ENCODE measurements at regions not wholly inside any gene's neighbourhood (a gene's known extent, or its start where the extent isn't known, plus 50 kb on each side); places are given as distances from the start of the nearest gene placed in this dataset.
A peak's percentile ranks its signal among the peaks of the same experiment; 100 is the strongest.
"Not testable (repeated sequence)": the region's sequence is repeated elsewhere in the genome, so short reads cannot be mapped to it uniquely, and the experiment has no call there.

DNA sequence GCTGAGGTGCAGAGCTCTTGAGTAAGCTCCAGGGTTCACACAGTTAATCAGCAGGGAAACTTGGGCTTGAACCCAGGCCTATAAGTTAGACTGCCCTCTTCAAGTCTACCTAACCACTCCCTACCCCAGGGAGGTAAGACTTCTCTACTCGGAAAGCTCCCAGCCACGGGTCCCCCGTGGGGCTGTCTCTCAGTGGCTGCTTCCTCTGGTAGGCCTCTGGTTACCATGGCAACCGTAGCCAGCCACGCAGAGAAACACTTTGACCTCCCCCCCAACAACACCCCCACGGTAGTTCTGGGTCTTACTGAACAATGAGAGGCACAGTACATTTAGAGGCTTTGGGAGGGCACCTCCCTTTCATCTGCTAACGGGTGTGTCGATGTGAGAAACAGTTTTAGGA, 245.2 kb downstream of the AACS start:
- DNase-seq (ENCODE audit: low read depth in 2 of 2) = no peak

DNA sequence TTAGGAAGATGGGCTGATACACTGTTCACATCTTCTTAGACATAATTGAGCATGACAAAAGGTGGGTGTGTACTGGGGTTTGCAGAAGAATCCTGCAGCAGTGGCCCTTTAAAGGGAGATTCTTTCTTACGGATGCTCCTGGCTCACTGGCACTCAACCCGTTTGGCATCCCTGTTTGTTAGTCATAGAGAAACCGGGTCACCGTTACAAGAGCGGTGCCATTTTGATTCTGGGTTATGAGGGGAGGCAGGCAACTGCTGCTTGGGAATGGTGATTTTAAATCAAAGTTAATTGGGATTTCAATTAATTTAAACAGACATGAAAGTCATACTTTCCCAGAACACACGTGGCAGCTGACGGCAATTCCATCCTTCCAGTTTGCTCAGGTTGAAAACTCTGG, 245.8 kb downstream of the AACS start:
- DNase-seq (ENCODE audit: low read depth in 2 of 2) = no peak

DNA sequence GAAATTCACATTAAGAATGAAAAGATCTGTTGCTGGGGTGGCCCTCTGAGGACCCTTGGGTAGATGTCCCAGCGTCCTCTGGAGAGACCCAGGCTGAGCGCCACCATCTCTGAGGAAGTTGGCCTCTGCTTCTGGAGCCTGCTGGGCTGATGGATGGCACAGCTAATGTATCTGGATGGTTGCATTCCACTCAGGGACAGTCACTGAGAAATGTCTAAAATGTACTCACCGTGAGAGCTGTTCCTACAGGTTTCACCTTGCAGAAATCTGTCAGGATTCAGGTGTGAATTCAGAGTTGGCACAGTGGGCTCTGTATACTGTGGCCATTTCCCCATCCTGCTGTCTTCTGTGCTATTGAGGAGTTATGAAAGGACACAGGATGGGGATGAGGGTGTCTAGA, 247.2 kb downstream of the AACS start:
- DNase-seq (ENCODE audit: low read depth in 2 of 2) = no peak

DNA sequence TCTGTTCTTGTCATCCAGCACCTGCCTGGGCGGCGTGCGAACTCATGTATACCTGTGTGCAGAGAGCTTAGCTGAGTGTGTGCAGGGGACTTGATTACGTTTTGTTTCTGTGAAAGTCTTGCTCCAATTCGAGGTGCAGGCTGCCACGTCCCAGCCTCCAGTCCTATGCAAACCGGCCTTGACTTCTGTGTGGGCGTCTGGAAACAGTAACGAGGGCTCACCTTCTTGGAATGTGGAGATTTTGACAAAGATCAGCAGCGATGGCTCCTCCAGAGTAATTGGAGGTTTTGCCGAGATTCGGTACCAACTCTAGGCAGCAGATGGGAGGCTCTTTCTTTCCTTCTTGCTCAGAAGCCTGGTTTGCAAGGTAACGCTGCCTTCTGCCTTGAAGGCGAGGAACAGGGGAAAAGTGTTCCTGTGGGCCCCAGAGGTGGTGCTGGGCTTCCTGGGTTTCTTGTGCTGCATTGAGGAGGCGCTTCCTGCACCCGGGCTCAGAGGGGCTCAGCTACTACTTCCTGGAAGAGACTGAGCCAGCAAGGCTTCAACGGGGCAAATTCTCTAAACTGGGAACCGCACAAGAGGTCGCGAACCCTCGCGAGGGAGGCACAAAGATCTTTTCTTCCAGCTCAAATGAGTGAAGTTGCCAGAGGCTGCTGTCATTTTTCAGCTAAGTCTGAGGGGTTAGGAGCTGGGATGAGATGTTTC, 249.0 kb downstream of the AACS start:
- no peak for DNase-seq (ENCODE audit: low read depth in 2 of 2)

DNA sequence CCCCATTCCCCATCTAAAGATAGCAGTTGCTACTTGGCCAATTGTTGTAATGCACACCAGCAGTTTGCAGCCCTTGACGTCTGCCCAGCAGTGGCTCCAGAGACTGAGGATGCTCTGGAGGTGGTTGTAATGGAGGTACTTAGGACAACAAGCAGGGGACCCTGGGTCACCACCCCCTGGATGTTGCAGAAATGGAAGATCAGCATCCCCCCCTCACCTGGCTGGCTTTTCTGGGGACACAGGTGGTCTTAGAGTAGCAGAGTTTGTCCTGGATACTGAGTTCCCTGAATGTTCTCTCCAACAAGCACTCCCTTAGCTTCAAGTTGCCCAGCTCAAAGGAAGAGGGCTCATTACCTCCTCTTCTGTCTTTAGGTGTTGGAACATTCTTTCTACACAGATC, 250.5 kb downstream of the AACS start:
- DNase-seq (ENCODE audit: low read depth in 2 of 2) = no peak

DNA sequence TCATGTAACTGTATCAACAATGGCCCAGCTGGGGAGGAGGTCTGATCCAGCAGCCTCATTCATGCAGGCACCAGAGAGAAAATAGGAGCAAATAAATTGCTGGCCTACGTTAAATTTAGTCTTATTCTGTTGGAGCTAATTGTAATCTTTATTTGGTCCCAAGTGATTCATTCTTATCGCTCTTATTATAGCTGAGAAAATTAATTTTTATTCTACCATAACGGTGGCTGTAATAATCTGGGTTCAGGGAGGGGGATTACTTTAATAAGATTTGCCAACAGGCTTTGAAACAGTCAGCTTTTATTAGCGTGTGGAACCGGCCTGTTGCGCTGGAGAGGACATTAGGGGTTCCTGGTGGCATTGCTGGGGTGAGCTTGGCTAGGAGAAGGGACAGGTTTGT, 254.9 kb downstream of the AACS start:
- DNase-seq (ENCODE audit: low read depth in 2 of 2) = no peak

DNA sequence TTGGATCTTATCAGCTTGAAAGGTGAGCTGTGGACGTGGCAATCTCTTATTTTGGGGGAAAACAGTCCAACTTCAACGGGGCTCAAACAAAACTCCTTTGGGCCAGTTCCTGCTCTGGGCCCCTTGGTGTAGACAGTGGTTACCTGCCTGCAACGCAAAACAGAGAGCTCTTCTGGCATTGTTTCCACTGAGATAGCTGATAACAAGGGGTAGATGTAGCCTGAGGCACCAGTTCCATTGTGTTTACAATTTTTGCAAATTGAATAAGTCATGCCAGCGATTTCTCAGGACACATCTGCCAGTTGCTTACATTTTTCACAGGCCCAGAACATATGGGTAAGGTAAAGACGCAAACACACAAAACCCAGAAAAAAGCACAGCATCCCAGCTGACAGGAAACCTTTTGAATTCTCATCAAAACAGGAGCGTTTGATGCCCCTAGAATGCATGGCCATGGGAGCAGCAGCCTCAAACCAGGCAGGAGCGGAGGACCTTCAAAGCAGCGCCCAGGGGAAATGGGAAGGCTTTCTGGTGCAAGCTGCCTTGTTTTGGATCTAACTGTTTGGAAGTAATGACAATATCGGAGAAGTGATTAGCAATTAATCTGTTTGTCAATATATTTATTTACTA, 259.7 kb downstream of the AACS start:
- DNase-seq (ENCODE audit: low read depth in 2 of 2) = no peak

DNA sequence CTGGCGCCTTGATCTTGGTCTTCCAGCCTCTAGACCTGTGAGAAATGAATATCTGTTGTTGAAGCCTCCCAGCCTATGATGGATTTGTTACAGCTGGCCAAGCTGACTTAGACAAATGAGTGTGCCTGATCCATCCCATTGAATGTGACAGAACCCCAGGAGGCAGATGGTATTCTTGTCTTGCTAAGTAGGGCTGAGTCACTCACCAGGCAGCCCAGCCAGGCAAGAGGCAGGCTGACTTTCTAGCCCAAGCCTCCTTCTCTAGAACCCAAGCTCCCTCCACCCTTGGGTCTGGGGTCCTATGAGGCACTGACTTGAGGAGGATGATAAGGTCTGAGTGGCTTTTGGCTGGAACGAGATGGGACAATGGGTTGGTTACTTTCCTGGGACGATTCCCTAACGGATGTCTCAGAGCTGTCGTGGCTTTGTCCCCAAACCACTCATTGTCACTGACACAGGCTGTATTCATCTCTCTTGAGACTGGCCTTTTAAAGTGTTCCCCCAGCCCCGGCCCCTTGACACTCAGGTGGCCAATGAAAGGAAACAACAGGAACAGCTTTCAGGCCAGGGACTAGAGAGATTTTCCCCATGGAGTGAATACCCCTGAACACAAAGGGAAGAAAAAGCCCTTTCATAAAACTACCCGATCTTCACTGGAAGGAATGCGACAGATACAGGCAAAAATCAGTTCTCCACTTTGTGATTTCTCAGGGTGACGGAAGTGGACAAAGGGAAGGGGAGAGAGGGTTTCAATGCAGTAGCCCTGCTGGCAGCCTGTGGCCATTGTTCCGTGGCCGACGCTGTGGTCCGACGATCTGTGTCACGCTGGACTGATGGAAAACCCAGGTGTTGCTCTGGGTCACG, 264.2 kb downstream of the AACS start:
- no peak for DNase-seq (ENCODE audit: low read depth in 2 of 2)

DNA sequence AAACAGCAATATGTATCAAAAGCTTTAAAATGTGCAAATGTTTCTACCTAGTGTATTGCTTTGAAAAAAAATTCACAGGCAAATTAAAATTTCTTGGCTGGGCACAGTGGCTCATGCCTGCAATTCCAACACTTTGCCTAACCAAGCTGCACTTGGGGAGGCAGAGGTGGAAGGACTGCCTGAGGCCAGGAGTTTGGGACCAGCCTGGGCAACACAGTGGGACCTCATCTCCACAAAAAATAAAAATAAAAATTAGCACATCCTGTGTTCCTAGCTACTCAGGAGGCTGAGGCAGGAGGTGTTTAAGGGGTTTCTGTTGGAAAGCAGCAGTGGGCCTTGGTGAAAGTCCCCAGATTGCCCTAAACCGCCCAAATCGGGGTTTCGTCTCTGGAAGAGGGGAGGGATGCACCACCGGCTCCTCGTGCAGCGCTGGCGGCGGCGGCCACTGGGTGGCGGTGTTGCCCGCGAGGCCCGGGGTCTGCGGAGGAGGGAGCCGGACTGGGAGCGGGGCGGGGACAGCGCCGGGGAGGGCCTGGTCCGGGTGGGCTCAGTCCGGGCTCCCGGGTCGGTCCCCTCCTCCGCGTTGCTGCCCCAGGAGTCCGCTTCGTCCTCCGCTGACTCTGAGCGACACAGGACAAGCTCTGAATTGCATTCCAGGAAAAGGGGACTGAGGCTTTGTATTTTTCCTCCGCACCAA, 265.6 kb downstream of the AACS start:
- DNase-seq (ENCODE audit: low read depth in 2 of 2) = peak in 1 of 2 experiments; percentile 1

DNA sequence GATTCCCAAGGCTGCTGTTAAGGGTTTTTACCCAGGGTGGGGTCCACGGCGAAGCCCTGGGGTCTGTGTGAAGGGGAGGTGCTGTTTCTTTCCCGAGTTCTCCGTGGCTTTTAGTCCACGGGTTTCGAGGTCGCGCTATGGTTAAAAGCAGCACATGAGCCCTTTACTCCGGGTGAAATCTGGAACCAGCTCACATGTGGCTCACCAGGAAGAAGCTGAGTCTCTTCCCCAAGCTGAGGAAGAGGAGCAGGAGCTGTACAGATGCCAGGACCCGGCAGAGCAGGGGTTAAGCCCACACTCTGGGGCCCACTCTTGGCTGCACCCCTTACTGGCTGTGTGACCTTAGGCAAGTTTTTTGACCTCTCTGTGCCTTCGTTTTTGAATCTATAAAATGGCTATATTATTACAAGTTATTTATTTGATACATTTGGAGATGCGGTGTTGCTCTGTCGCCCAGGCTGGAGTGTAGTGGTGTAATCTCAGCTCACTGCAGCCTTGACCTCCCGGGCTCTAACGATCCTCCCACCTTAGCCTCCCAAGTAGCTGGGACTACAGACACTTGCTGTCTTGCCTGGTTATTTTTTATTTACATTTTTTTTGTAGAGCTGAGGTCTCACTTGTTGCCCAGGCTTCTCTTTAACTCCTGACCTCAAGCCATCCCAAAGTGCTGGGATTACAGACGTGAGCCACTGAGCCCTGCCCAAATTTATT, 266.3 kb downstream of the AACS start:
- DNase-seq (ENCODE audit: low read depth in 2 of 2) = no peak

DNA sequence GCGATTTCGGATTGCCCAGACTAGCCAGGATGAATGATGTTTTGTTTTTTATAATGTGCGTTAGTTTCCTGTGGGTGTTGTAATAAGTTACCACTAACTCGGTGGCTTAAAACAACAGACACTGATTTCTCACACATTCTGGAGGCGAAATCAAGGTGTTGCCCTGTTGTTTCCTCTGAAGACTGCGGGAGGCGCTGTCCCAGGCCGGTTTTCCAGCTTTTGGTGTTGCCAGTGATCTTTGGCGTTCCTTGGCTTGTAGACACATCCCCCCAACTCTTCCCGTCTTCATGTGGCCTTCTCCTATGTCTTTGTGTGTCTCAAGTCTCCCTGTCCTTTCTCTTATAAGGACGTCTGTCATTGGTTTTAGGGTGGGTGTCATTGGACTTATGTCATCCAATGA, 267.7 kb downstream of the AACS start:
- DNase-seq (ENCODE audit: low read depth in 2 of 2) = no peak

DNA sequence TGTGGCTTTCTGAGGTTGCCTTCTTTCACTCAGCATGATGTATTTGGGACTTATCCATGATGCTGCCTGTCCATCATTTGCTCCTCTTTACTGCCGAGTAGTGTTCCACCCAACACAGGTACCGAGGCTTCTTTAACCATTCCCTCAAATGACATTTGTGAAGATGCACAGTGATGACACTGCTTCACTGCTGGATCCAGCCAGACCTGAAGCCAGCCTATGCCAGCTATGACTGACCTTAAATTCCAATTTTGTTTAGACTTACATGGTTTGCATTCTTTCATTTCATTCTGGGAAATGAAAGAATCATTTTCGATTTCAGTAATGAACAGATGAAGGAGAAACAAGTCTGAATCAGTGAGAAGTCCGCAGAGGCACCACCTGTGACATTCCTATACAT, 271.0 kb downstream of the AACS start:
- DNase-seq (ENCODE audit: low read depth in 2 of 2) = no peak

DNA sequence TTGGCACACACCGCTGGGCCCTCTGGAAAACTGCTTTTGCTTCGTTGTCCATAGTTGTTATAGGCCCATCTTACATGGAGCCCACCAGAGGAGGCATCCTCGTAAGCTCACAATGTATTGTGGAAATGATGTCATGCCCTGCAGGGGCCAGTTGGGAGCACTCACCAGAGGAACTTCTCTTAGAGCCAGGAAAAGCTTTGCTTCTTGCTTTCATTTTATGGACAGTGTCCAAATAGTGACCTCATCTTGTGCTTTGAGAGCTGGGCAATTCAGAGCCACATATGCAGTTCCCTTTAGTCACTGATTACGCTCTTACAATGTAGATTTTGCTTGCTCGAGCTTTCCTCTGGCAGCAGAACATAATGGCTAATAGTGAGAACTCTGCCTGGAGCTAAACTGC, 275.6 kb downstream of the AACS start:
- peak; percentile 9 to 17 for DNase-seq (ENCODE audit: low read depth in 2 of 2)

DNA sequence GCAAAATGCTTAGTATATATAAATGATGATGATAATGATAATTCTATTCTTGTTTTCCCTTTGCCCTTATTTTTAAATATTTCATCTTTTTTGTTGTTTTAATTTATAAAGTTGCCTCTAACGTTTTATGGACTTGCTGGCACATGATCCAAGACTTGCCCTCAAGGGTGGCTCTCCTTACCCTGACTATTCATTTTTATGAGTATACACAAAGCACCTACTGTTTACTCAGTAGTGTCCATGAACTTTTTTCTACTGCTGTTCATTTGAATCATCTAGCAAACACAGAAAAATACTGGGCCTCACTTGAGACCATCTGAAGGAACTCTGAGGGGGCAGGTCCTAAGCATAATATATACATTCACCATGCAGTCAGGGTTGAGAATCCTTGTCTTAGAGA, 276.2 kb downstream of the AACS start:
- no peak for DNase-seq (ENCODE audit: low read depth in 2 of 2)

DNA sequence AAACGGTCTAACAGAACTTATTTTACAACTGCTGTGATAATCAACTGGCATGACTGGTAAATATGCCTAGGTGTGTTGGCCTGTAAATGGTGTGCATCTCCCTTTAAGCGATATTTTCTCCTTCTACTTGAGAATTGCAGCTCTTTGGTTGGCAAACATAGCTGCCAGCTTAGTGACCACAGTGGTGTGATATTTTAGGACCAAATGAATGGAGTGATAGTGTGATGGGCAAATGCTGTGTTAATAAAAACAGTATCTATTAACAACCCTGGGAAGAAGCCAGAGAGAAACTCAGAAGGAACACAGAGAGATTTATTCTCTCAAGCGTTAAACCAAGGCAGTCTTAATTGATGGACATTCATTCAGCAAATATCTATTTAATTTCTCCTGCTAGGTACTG, 278.4 kb downstream of the AACS start:
- no peak for DNase-seq (ENCODE audit: low read depth in 2 of 2)

DNA sequence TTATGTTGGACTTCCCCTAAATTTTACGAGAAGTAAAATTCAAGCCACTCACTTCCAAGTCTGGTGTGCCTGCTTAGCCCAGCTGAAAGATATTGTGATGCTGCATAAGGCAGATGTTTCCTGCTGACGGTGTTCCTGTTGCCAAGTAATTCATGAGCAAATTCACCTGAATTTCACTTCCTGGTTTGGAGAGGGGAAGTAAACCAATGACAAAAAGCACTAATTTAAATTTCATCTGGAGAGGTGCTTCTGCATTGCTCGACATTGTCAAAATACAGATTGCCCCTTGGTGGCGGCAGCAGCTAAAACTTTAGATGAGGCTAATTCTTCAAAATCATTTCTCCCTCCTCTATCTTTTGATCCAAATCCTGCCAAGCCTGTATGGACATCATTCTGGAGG, 281.1 kb downstream of the AACS start:
- no peak for DNase-seq (ENCODE audit: low read depth in 2 of 2)

DNA sequence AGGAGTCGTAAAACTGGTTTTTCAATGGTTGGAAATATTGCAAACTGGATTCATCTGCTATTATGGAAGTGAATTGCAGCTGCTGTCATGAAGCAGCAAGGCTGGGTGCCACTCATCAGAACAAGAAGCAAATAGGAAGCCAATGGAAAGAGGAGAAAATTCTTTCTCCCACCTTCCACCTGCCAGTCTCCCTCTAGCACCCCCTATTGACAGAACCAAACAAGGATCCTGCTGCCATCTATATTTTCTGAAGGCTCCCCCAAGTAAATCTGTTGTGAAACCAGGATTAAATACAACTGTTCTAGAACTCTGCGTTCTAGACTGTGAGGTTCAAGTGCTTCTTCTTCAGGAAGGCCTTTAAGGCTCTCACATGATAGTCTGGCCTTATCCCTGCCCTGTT, 286.6 kb downstream of the AACS start:
- DNase-seq (ENCODE audit: low read depth in 2 of 2) = no peak

DNA sequence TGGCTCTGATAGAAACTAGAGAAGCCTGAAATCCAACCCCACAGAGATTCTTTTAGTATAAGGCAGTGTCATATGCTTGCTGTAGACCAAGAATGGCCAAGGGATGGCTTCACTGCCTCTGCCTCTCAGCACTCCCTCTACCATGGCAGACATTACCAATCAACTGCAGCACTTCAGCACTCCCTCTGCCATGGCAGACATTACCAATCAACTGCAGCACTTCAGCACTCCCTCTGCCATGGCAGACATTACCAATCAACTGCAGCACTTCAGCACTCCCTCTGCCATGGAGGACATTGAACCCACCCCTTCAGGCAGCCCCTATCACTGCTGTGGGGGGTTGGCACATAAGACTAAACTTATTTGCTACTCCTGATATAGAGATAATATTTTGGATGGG, 287.8 kb downstream of the AACS start:
- not testable (repeated sequence) for DNase-seq (ENCODE audit: low read depth in 2 of 2)

DNA sequence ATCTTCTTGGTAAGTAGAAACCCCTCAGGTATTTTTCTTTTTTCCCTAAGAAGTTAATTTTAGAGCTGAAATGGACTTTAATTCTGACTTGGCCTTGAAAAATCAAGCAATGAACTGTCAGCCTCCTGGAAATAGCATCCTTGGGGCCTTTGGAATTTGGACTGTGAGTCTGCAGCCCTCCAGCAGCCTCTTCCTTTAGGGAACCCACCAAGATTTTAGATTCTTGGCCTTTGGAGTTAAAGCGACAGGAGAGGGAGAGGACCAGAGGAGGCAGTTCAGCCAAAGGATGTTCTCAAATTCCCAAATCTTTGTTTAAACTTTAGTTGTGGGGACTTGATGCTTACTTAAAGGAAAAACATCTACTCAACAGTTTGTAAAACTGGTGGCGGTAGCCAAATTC, 288.6 kb downstream of the AACS start:
- no peak for DNase-seq (ENCODE audit: low read depth in 2 of 2)

DNA sequence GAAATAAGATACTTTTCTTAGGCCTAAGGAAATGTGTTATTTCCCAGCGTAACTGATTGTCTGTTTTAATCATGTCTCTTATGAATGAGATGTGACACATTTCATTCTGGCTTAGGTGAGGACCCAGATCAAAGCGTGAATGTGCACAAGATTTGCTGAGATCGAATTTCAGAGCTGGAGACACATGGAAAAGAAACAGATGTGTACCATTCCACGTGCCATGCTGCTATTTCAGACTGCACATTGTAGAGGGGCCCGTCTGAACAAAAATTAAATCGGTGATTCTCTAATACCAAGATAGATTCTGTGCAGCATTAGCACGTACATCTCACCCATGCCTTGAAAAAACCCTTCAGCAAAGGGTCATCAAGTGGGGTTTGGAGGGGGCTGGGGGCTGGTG, 290.4 kb downstream of the AACS start:
- no peak for DNase-seq (ENCODE audit: low read depth in 2 of 2)

DNA sequence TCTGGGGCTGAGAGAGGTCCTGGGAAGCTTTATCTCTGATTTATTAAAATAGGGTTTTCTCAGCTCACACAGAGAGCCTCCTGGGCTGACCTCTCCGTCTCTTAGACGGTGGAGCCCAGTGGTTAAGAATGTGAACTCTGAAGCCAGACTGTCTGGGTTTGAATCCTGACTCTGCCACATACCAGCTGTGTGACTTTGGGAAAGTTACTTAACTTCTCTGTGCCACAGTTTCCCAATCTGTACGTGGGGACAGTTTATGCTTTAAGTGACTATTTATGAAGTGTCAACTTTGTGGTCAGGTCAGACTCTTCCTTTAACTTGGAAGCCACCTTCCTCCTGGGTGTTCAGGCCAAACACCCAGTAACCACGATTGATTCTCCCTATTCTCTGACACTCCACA, 290.9 kb downstream of the AACS start:
- no peak for DNase-seq (ENCODE audit: low read depth in 2 of 2)

DNA sequence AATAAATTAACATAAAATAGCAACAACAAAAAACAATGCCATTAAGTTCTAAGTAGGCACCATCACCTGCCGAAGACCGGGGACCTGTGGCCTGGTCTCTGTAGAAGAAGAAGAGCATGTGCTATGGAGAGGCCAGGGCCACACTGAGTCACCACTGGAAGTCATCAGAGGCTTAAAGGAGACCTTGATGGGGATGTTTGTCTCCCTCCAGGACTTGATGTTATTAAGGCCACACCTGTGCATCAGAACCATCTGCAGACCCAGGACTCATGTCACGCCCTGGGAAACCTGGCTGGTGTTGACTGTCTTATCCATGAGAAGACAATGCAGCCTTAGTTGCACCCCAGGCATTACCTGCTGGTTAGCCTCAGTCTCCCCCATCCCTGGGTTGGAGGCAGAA, 292.3 kb downstream of the AACS start:
- DNase-seq (ENCODE audit: low read depth in 2 of 2) = no peak
